Upper lobe of right lung (tissue), 1 donor: ENCODE measurements at regions not wholly inside any gene's neighbourhood (a gene's known extent, or its start where the extent isn't known, plus 50 kb on each side); places are given as distances from the start of the nearest gene placed in this dataset.

Source experiments
- ATAC-seq: fragments of 200-7000 bp; cut with Tn5 transposase; one replicate; pipeline ENCODE4 v1.9.1; 2020; ENCODE audit warnings: mild to moderate bottlenecking, moderate library complexity
- DNase-seq: peaks from one replicate; pipeline ENCODE4 v3.0.0-alpha.2; 2020
- H3K27ac ChIP-seq: fragments of 200-600 bp; one replicate; pipeline ENCODE4 v1.8.0; 2022
- H3K27me3 ChIP-seq: fragments of 200-600 bp; one replicate; pipeline ENCODE4 v1.8.0; 2022; ENCODE audit warnings: mild to moderate bottlenecking
- H3K36me3 ChIP-seq: fragments of 200-600 bp; one replicate; pipeline ENCODE4 v1.8.0; 2022
- H3K4me1 ChIP-seq: fragments of 200-600 bp; one replicate; pipeline ENCODE4 v1.8.0; 2022
- H3K4me3 ChIP-seq: fragments of 200-600 bp; one replicate; pipeline ENCODE4 v1.8.0; 2022; ENCODE audit warnings: mild to moderate bottlenecking
- H3K9me3 ChIP-seq: fragments of 200-600 bp; one replicate; pipeline ENCODE4 v1.8.0; 2022
- CTCF ChIP-seq: fragments of 200-600 bp; IDR thresholded peaks from one replicate; pipeline ENCODE4 v1.8.0; 2022; ENCODE audit warnings: antibody characterized with exemption
- intact Hi-C: fragments of 100-400 bp; cut with DNase I; formaldehyde crosslinking; loops from one replicate; pipeline ENCODE4 v1.11.0; 2022
- donor health status: DM: no; HTN: yes; CAD: no; lungs with severe emphysema.

GRCh38 chr11:70490723-70491558, 92.6 kb downstream of the CTTN start:
- intact Hi-C loops = no loop called here
- Histone ChIP-seq H3K27me3 (no peaks in the 10 kb centered on the region), H3K4me1 (no peaks in the 10 kb centered on the region), H3K36me3 (no peaks in the 10 kb centered on the region), H3K9me3 (no peaks in the 10 kb centered on the region), H3K27ac (no peak overlapping the region), H3K4me3 (no peak overlapping the region)
- TF ChIP-seq CTCF = no peak
- no peak for ATAC-seq
- peak; percentile 33 for DNase-seq

DNA sequence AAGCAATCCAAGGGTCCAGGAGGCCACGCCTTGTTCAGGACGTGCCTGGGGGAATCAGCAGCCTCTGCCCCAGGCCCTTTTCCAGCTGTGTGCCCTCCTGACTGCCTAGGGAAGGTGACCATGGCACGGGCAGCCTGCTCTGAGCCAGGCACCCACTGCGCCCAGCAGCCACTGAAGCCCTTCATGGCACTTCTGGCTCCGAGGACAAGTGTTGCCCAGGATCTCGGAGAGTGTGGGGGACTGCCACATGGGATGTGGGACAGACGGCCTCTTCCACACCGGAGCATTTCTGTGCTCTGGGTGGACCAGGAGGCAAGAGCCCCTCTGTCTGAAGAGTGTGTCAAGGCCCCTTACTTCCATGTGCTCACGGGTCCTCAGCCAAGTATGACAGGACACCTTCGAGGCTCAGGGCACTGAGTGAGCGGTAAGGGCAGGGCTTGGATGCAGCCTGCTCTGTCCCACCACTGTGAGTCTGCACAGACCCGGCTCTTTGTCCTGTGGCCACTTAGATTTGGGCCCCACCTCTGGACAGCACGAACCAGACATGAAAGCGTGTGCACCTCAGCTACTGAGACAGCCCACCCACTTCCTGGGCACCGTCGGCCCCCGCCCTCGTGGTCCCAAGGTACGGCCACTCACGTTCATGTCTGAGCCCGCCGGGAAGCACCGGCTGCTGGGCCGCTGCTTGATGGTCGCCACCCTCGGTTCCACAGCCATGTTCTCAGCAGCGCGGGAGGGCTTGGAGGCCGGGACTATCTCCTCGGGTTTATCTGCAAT, 93.6 kb downstream of the CTTN start:
- DNase-seq = peak; percentile 57
- intact Hi-C loops = no loop called here
- no peak overlapping the region for H3K27ac ChIP-seq

DNA sequence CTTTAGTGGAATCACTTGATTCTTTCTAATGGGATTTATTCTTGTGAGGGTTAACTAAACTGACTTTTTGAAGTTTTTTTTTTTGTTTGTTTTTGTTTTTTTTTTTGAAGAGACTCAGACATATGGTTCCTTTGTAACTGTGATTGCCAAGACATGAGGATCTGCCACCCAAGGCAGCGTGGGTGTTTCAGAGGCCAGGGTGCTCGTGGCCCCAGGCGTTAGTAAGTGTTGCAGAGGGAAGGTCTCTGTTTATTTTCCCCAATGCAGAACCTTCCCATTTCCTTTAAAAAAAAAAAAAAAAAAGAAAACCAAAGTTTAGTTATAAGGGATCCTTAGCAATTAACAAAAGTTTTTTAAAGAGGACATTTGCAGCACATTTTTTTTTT, 94.8 kb downstream of the CTTN start:
- Histone ChIP-seq H3K27me3 (no peaks in the 10 kb centered on the region), H3K27ac (peak overlapping the region; percentile 19), H3K9me3 (no peaks in the 10 kb centered on the region), H3K36me3 (no peaks in the 10 kb centered on the region), H3K4me1 (no peaks in the 10 kb centered on the region), H3K4me3 (no peak overlapping the region)
- TF ChIP-seq CTCF = no peak
- DNase-seq (peak; percentile 38), ATAC-seq (no peak)
- intact Hi-C loops = no loop called here

More for the DNA sequence above, 93.6 kb downstream of the CTTN start:
- TF ChIP-seq CTCF = no peak
- ATAC-seq = no peak
- no peaks in the 10 kb centered on the region for H3K27me3 ChIP-seq
- H3K4me3 ChIP-seq = no peak overlapping the region
- no peaks in the 10 kb centered on the region for H3K36me3 ChIP-seq
- no peaks in the 10 kb centered on the region for H3K4me1 ChIP-seq
- H3K9me3 ChIP-seq = no peaks in the 10 kb centered on the region

- no peak for ATAC-seq
Observed at GRCh38 chr11:70493891-70494290, 95.6 kb downstream of the CTTN start.

More at GRCh38 chr11:70493891-70494290, 95.6 kb downstream of the CTTN start:
- intact Hi-C loops = no loop called here
- Histone ChIP-seq H3K36me3 (no peaks in the 10 kb centered on the region), H3K4me1 (no peaks in the 10 kb centered on the region), H3K4me3 (no peak overlapping the region), H3K27ac (no peak overlapping the region), H3K27me3 (no peaks in the 10 kb centered on the region), H3K9me3 (no peaks in the 10 kb centered on the region)
- DNase-seq = peak; percentile 32
- no peak for TF ChIP-seq CTCF
